A673 (cell line): ENCODE measurements at regions not wholly inside any gene's neighbourhood (a gene's known extent, or its start where the extent isn't known, plus 50 kb on each side); places are given as distances from the start of the nearest gene placed in this dataset.

Source experiments
- CTCF ChIP-seq: fragments of 300-800, 200-600 bp; sonication (generic); conservative IDR thresholded peaks from 2 replicates; pipeline ENCODE4 v1.5.1; 2017; ENCODE audit warnings: low read depth, mild to moderate bottlenecking, antibody characterized with exemption, low read length, moderate library complexity, mixed read lengths
- EZH2 ChIP-seq: fragments of 200-600 bp; sonication (generic); IDR thresholded peaks from 2 replicates; pipeline ENCODE4 v1.6.1; 2017; ENCODE audit warnings: borderline replicate concordance, low read depth, mild to moderate bottlenecking, mixed read lengths, antibody characterized with exemption, low read length; ENCODE audit not compliant: poor library complexity, severe bottlenecking

GRCh38 chr3:140777631-140778233, 99.9 kb downstream of the TRIM42 start:
- TF ChIP-seq CTCF (no peak), EZH2 (no peak)
